ENCODE measurements at regions not wholly inside any gene's neighbourhood (a gene's known extent, or its start where the extent isn't known, plus 50 kb on each side); places are given as distances from the start of the nearest gene placed in this dataset.

DNA sequence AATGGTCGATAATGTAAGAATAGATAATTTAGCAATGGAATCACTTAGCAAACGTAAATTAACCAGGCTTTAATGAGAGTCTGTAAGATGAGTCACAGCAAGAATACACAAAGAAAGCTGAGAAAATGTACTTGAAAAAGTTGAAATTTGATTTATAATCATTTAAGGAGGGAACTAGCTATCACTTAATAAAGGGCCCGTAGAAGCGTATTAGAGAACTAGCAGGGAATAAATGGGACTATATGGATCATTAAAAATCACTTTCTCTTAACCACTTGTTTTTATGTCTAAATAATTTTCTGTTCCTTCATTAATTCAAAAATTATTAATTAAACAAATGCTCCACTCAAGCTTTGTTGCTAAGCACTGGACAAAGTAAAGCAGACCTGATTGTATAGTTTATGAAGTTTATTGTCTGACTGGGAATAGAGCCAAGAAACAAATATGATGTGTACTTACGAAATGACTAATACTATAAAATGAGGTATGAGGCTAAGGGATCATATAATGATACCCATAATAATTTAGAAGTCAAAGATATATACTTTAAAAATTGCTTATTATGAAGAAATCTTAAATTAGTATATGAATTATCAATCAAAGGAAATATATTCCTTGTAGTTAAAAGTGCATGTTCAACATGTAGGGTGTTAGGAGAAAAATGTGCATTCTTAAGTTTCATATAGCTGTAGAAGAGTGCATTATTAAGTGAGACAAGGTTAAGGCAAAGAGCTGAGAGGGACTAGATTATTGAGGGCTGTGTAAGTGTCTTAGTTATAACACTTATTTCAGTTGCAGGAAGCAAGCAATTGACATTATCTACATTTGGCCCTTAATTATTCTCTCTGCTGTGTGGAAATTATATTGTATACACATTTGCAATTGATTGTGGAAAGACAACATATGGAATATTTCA lies 196.8 kb downstream of the PRDM9 start (continued):
- TF ChIP-seq ESRRA (CRISPR knock-in tag; IDR thresholded peaks at IDR 0.05; ENCODE audit: low read depth) (no peak), FIP1L1 (IDR thresholded peaks at IDR 0.05; ENCODE audit: borderline replicate concordance, insufficient read depth, low read depth, low read length) (no peak), MTF1 (CRISPR knock-in tag; IDR thresholded peaks at IDR 0.05) (no peak)

DNA sequence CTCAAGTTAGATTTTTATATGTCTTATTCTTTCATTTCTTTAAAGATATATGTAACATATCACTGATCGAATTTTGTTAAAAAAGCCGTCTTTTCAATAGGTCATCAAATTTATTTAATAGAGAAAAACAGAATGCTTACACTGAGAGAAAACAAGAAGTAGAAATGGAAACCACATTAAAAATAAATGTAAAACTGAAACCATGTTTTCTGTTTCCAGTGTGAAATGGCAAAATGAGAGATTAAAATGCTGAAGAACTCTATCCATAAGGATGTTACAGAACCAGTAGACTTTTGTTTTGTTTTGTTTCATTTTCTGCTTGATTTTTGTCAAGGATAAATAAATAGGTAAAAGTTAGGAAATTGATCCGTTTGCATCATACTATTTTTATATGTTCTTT lies 210.1 kb downstream of the PRDM9 start:
- DNase-seq (ENCODE audit: low spot score), result no peak
- no peak overlapping the region for H3K4me2 ChIP-seq (ENCODE audit: low read depth, low read length)
- BruUV-seq (replicated peaks), result no TSS peak
- intact Hi-C loops (cut with micrococcal nuclease; ENCODE audit: unreplicated experiment) (no loop called here), in situ Hi-C loops (cut with HindIII; ENCODE audit: extremely low pct_ligation_motif_present, low pct_unique_long_range_greater_than_20kb) (no loop called here)
- no peak for FAIRE-seq
- WGBS (ENCODE audit: low lambda C conversion rate), result under 1% methylated on average over 3 of the region's 3 CpGs
- H3K4me1 ChIP-seq (ENCODE audit: insufficient read depth, low read length), result no peaks in the 10 kb centered on the region
- TF ChIP-seq, protein P1, sequence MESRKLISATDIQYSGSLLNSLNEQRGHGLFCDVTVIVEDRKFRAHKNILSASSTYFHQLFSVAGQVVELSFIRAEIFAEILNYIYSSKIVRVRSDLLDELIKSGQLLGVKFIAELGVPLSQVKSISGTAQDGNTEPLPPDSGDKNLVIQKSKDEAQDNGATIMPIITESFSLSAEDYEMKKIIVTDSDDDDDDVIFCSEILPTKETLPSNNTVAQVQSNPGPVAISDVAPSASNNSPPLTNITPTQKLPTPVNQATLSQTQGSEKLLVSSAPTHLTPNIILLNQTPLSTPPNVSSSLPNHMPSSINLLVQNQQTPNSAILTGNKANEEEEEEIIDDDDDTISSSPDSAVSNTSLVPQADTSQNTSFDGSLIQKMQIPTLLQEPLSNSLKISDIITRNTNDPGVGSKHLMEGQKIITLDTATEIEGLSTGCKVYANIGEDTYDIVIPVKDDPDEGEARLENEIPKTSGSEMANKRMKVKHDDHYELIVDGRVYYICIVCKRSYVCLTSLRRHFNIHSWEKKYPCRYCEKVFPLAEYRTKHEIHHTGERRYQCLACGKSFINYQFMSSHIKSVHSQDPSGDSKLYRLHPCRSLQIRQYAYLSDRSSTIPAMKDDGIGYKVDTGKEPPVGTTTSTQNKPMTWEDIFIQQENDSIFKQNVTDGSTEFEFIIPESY (CRISPR knock-in tag; IDR thresholded peaks at IDR 0.05), result no peak
- no peak for TF ChIP-seq ZNF232 (CRISPR knock-in tag; IDR thresholded peaks at IDR 0.05; ENCODE audit: borderline replicate concordance)
- TF ChIP-seq HMGA1 (CRISPR knock-in tag; conservative IDR thresholded peaks at IDR 0.05), result no peak
- no peak for TF ChIP-seq GTF2F1 (IDR thresholded peaks at IDR 0.05; ENCODE audit: low read length)
- TF ChIP-seq GATAD1 (CRISPR knock-in tag; IDR thresholded peaks at IDR 0.05), result no peak
- no peak for TF ChIP-seq NCOA2 (CRISPR knock-in tag; IDR thresholded peaks at IDR 0.05)
- TF ChIP-seq MIER3 (CRISPR knock-in tag; IDR thresholded peaks at IDR 0.05; ENCODE audit: borderline replicate concordance), result no peak
- no peak for TF ChIP-seq RARG (CRISPR knock-in tag; IDR thresholded peaks at IDR 0.05; ENCODE audit: low read depth)
- no peak for TF ChIP-seq HDAC1 (CRISPR knock-in tag; IDR thresholded peaks at IDR 0.05)
- no peak for TF ChIP-seq TCF7 (IDR thresholded peaks at IDR 0.05; ENCODE audit: low read depth)
- no peak for TF ChIP-seq KDM3A (CRISPR knock-in tag; IDR thresholded peaks at IDR 0.05; ENCODE audit: low read depth)
- TF ChIP-seq SAFB2 (CRISPR knock-in tag; IDR thresholded peaks at IDR 0.05; ENCODE audit: borderline replicate concordance, low read depth), result no peak
- TF ChIP-seq ZNF816 (CRISPR knock-in tag; IDR thresholded peaks at IDR 0.05; ENCODE audit: borderline replicate concordance), result no peak
- TF ChIP-seq ZNF780A (CRISPR knock-in tag; IDR thresholded peaks at IDR 0.05), result no peak
- TF ChIP-seq CBX2 (IDR thresholded peaks at IDR 0.05; ENCODE audit: low read depth, low read length), result no peak
- no peak for TF ChIP-seq CBX2 (CRISPR knock-in tag; IDR thresholded peaks at IDR 0.05; ENCODE audit: low read depth)
- TF ChIP-seq PHF20 (CRISPR knock-in tag; IDR thresholded peaks at IDR 0.05), result no peak
- no peak for TF ChIP-seq DNMT1 (CRISPR knock-in tag; IDR thresholded peaks at IDR 0.05)
- H4K20me1 ChIP-seq (ENCODE audit: insufficient read depth, low read length), result no peaks in the 10 kb centered on the region
- no peaks in the 10 kb centered on the region for H3K79me2 ChIP-seq (ENCODE audit: insufficient read depth, low read length)
- POLR2A ChIA-PET, result no interaction called here
- CTCF ChIA-PET (ENCODE audit: low intra/inter-chr PET ratio, low total read pairs), result no interaction called here
- no peak overlapping the region for H2AFZ ChIP-seq (ENCODE audit: low read length)
- ATAC-seq, result no peak
- H3K27ac ChIP-seq (ENCODE audit: extremely low read length, insufficient read depth, low read length), result no peak overlapping the region
- no peak overlapping the region for H3K9ac ChIP-seq (ENCODE audit: insufficient read depth, low read depth, low read length)
- peaks cover 1% of the 10 kb centered on the region; the same call in 1 of the 2 replicates for H3K9me3 ChIP-seq (ENCODE audit: low read length)
- H3K27me3 ChIP-seq (ENCODE audit: control insufficient read depth in 1 of 2, insufficient read depth in 2 of 2, low read length in 2 of 2), result no peaks in the 10 kb centered on the region
- H3K4me3 ChIP-seq (replicated peaks in 1 of 3; ENCODE audit: insufficient read depth in 1 of 3, low read depth in 2 of 3, low read length in 3 of 3), result no peak overlapping the region
- no peaks in the 10 kb centered on the region for H3K36me3 ChIP-seq (replicated peaks in 1 of 2; ENCODE audit: control insufficient read depth in 1 of 2, insufficient read depth in 2 of 2, low read length in 2 of 2)

Measured in HepG2 (cell line).